Peyer's patch (tissue), 4 donors: ENCODE measurements at regions not wholly inside any gene's neighbourhood (a gene's known extent, or its start where the extent isn't known, plus 50 kb on each side); places are given as distances from the start of the nearest gene placed in this dataset.

Experiments
- POLR2A ChIP-seq, 2 donors: fragments of 450-650 bp; IDR thresholded peaks; one replicate each; pipeline ENCODE4 v1.5.1; 2017; ENCODE audit warnings: antibody characterized with exemption in 2 of 2, mild to moderate bottlenecking in 2 of 2, moderate library complexity in 2 of 2
- TF ChIP-seq, protein P1 (sequence below), 6 experiments: fragments of 450-650 bp in 4 of 6; fragments of 200-600 bp in 2 of 6; sonication (generic) in 1 of 6; IDR thresholded peaks; one replicate each; pipeline ENCODE4 v1.5.1; 2017 to 2019; ENCODE audit warnings: antibody characterized with exemption in 6 of 6, mild to moderate bottlenecking in 3 of 6, moderate library complexity in 1 of 6

DNA sequence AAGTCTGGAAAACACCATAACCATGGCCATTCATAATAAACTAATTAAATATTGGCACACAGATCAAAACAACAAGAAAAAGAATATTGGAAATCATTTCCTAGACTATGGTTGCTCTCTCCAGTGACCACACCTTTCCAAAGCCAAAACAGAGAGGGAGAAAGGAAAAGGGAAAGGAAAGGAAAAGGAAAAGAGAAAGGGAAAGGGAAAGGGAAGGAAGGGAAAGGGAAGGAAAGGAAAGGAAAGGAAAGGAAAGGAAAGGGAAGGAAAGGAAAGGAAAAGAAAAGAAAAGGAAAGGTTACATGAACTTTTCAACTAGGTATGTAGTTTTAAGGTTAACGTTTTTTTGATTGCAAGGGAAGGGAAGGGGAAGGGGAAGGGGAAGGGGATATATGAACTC is 360.5 kb upstream of the SLC39A10 start:
- TF ChIP-seq, protein P1, sequence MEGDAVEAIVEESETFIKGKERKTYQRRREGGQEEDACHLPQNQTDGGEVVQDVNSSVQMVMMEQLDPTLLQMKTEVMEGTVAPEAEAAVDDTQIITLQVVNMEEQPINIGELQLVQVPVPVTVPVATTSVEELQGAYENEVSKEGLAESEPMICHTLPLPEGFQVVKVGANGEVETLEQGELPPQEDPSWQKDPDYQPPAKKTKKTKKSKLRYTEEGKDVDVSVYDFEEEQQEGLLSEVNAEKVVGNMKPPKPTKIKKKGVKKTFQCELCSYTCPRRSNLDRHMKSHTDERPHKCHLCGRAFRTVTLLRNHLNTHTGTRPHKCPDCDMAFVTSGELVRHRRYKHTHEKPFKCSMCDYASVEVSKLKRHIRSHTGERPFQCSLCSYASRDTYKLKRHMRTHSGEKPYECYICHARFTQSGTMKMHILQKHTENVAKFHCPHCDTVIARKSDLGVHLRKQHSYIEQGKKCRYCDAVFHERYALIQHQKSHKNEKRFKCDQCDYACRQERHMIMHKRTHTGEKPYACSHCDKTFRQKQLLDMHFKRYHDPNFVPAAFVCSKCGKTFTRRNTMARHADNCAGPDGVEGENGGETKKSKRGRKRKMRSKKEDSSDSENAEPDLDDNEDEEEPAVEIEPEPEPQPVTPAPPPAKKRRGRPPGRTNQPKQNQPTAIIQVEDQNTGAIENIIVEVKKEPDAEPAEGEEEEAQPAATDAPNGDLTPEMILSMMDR (IDR thresholded peaks at IDR 0.05), result no peak
- TF ChIP-seq POLR2A (IDR thresholded peaks at IDR 0.05), result no peak
